H9 (cell line): ENCODE measurements at regions not wholly inside any gene's neighbourhood (a gene's known extent, or its start where the extent isn't known, plus 50 kb on each side); places are given as distances from the start of the nearest gene placed in this dataset.

Source experiments
- DNase-seq: peaks from one replicate; pipeline ENCODE4 v3.0.0-alpha.2; 2017
- H2AFZ ChIP-seq: one replicate; pipeline ENCODE4 v1.6.1; 2013; ENCODE audit warnings: mild to moderate bottlenecking, low read length, control low read depth, moderate library complexity
- H2AK5ac ChIP-seq: 2 replicates; pipeline ENCODE4 v1.6.1; 2013; ENCODE audit warnings: low read length, control low read depth, mixed read lengths; ENCODE audit not compliant: insufficient read length
- H2BK120ac ChIP-seq: one replicate; pipeline ENCODE4 v1.6.1; 2013; ENCODE audit warnings: low read depth, mild to moderate bottlenecking, low read length, control low read depth, inconsistent platforms; ENCODE audit not compliant: poor library complexity, severe bottlenecking
- H2BK12ac ChIP-seq: 2 replicates; pipeline ENCODE4 v1.6.1; 2013; ENCODE audit warnings: low read length, control low read depth, mixed read lengths, low read depth; ENCODE audit not compliant: insufficient read length
- H2BK15ac ChIP-seq: 2 replicates; pipeline ENCODE4 v1.6.1; 2013; ENCODE audit warnings: low read depth, low read length, control low read depth
- H2BK20ac ChIP-seq: one replicate; pipeline ENCODE4 v1.6.1; 2013; ENCODE audit warnings: low read depth, mild to moderate bottlenecking, low read length, control low read depth, inconsistent platforms; ENCODE audit not compliant: poor library complexity, severe bottlenecking
- H2BK5ac ChIP-seq: 2 replicates; pipeline ENCODE4 v1.6.1; 2013; ENCODE audit warnings: low read length, control low read depth, mixed read lengths; ENCODE audit not compliant: insufficient read length
- H3K14ac ChIP-seq: 2 replicates; pipeline ENCODE4 v1.6.1; 2013; ENCODE audit warnings: low read length, control low read depth; ENCODE audit not compliant: insufficient read depth
- H3K18ac ChIP-seq: 2 replicates; pipeline ENCODE4 v1.6.1; 2013; ENCODE audit warnings: low read depth, mild to moderate bottlenecking, mixed read lengths, low read length, control low read depth; ENCODE audit not compliant: insufficient read length
- H3K23ac ChIP-seq: 2 replicates; pipeline ENCODE4 v1.6.1; 2013; ENCODE audit warnings: low read length, control low read depth, mixed read lengths, low read depth; ENCODE audit not compliant: insufficient read length
- H3K23me2 ChIP-seq: 2 replicates; pipeline ENCODE4 v1.6.1; 2013; ENCODE audit warnings: low read depth, mild to moderate bottlenecking, mixed read lengths, low read length, control low read depth; ENCODE audit not compliant: insufficient read length, poor library complexity, severe bottlenecking
- H3K27ac ChIP-seq: 2 replicates; pipeline ENCODE4 v1.5.1; 2013; ENCODE audit warnings: low read length, control low read depth, mixed read lengths, low read depth; ENCODE audit not compliant: insufficient read length
- H3K27me3 ChIP-seq: 2 replicates; pipeline ENCODE4 v1.6.1; 2013; ENCODE audit warnings: low read length, control low read depth, inconsistent platforms; ENCODE audit not compliant: insufficient read depth
- H3K4ac ChIP-seq: 2 replicates; pipeline ENCODE4 v1.6.1; 2013; ENCODE audit warnings: low read depth, mild to moderate bottlenecking, control low read depth, inconsistent platforms, low read length, moderate library complexity
- H3K4me1 ChIP-seq: 2 replicates; pipeline ENCODE4 v1.6.1; 2013; ENCODE audit warnings: low read length, control low read depth, inconsistent platforms; ENCODE audit not compliant: insufficient read depth
- H3K4me2 ChIP-seq: 2 replicates; pipeline ENCODE4 v1.6.1; 2013; ENCODE audit warnings: low read length, control low read depth, mixed read lengths; ENCODE audit not compliant: insufficient read length, insufficient read depth
- H3K56ac ChIP-seq: 2 replicates; pipeline ENCODE4 v1.6.1; 2013; ENCODE audit warnings: low read depth, mild to moderate bottlenecking, mixed read lengths, low read length, control low read depth; ENCODE audit not compliant: insufficient read length
- H3K79me1 ChIP-seq: 2 replicates; pipeline ENCODE4 v1.6.1; 2013; ENCODE audit warnings: low read depth, mild to moderate bottlenecking, moderate library complexity, low read length, control low read depth, inconsistent platforms; ENCODE audit not compliant: insufficient read depth, poor library complexity, severe bottlenecking
- H3K79me2 ChIP-seq: 2 replicates; pipeline ENCODE4 v1.6.1; 2013; ENCODE audit warnings: low read length, control low read depth, inconsistent platforms; ENCODE audit not compliant: insufficient read depth
- H3K9ac ChIP-seq: 2 replicates; pipeline ENCODE4 v1.6.1; 2013; ENCODE audit warnings: low read length, control low read depth, mixed read lengths; ENCODE audit not compliant: insufficient read length; ENCODE audit errors: extremely low read depth
- H3K9me3 ChIP-seq: one replicate; pipeline ENCODE4 v1.6.1; 2013; ENCODE audit warnings: low read depth, low read length, inconsistent platforms; ENCODE audit not compliant: control insufficient read depth
- H3T11ph ChIP-seq: one replicate; pipeline ENCODE4 v1.6.1; 2013; ENCODE audit warnings: mild to moderate bottlenecking, low read length, control low read depth, inconsistent platforms
- H4K20me1 ChIP-seq: one replicate; pipeline ENCODE4 v1.6.1; 2013; ENCODE audit not compliant: control insufficient read depth, insufficient read length, insufficient read depth
- H4K5ac ChIP-seq: 2 replicates; pipeline ENCODE4 v1.6.1; 2013; ENCODE audit warnings: low read depth, mild to moderate bottlenecking, mixed read lengths, low read length, control low read depth; ENCODE audit not compliant: insufficient read length
- H4K8ac ChIP-seq: replicated peaks from 2 replicates; pipeline ENCODE4 v1.6.1; 2013; ENCODE audit warnings: low read length, control low read depth, mixed read lengths, low read depth; ENCODE audit not compliant: insufficient read length
- H4K91ac ChIP-seq: 2 replicates; pipeline ENCODE4 v1.6.1; 2013; ENCODE audit warnings: low read depth, mild to moderate bottlenecking, moderate library complexity, mixed read lengths, low read length, control low read depth; ENCODE audit not compliant: insufficient read length
- H3K27ac Mint-ChIP-seq, 3 experiments: 2 replicates in 2 of 3; 3 replicates in 1 of 3; pipeline ENCODE4 v1.8.0; 2020 to 2021; ENCODE audit warnings: mixed read lengths in 3 of 3, mild to moderate bottlenecking in 1 of 3, moderate library complexity in 1 of 3
- H3K27me3 Mint-ChIP-seq: 2 replicates; pipeline ENCODE4 v1.8.0; 2021; ENCODE audit warnings: low read depth, mild to moderate bottlenecking, moderate library complexity, mixed read lengths
- H3K36me3 Mint-ChIP-seq, 3 experiments: 2 replicates in 2 of 3; 3 replicates in 1 of 3; pipeline ENCODE4 v1.8.0; 2020 to 2021; ENCODE audit warnings: low read depth in 3 of 3, mixed read lengths in 3 of 3; ENCODE audit not compliant: insufficient read depth in 1 of 3
- H3K4me1 Mint-ChIP-seq, 2 experiments: 2 replicates each; pipeline ENCODE4 v1.8.0; 2020; ENCODE audit warnings: mixed read lengths in 2 of 2
- H3K4me3 Mint-ChIP-seq, 2 experiments: 2 replicates in 1 of 2; 3 replicates in 1 of 2; pipeline ENCODE4 v1.8.0; 2020 to 2021; ENCODE audit warnings: mild to moderate bottlenecking in 2 of 2, mixed read lengths in 2 of 2, moderate library complexity in 1 of 2
- H3K9me3 Mint-ChIP-seq, 2 experiments: 2 replicates in 1 of 2; 3 replicates in 1 of 2; pipeline ENCODE4 v1.8.0; 2020; ENCODE audit warnings: mild to moderate bottlenecking in 2 of 2, mixed read lengths in 2 of 2, moderate library complexity in 1 of 2
- CTCF ChIP-seq: fragments of 200-600 bp; sonication (generic); conservative IDR thresholded peaks from 3 replicates; pipeline ENCODE4 v1.8.0; 2021; ENCODE audit warnings: antibody characterized with exemption, mild to moderate bottlenecking
- WGBS: extraction: QIAGEN DNeasy Blood & Tissue Kit; methylation state at CpG from one replicate; pipeline ENCODE4 v1.1.7; 2013; ENCODE audit warnings: missing lambda C conversion rate, low lambda C conversion rate, mixed read lengths; ENCODE audit not compliant: insufficient read length; ENCODE audit errors: extremely low coverage; 5-methylcytosine and 5-hydroxymethylcytosine counted together

GRCh38 chr7:46763344-46763743, 818.6 kb downstream of the TNS3 start:
- TF ChIP-seq CTCF: no peak
- no peak overlapping the region for H3K18ac ChIP-seq
- no peak overlapping the region for H3K4me2 ChIP-seq
- no peak overlapping the region for H3K4ac ChIP-seq
- H3K27me3 ChIP-seq: no peaks in the 10 kb centered on the region
- no peak overlapping the region for H2BK5ac ChIP-seq
- H3K9me3 Mint-ChIP-seq: peaks cover 3 to 4% of the 10 kb centered on the region in 2 experiments; a peak in 3 of 5 replicates
- no peak for DNase-seq
- H2AFZ ChIP-seq: no peak overlapping the region
- no peaks in the 10 kb centered on the region for H3K27me3 Mint-ChIP-seq
- WGBS: no CpG with 5 or more reads among the region's 3 CpGs
- H4K20me1 ChIP-seq: no peaks in the 10 kb centered on the region
- H2BK20ac ChIP-seq: no peak overlapping the region
- H4K91ac ChIP-seq: no peak overlapping the region
- no peaks in the 10 kb centered on the region for H3K23me2 ChIP-seq
- H3K79me1 ChIP-seq: no peaks in the 10 kb centered on the region
- H2BK120ac ChIP-seq: no peak overlapping the region
- no peaks in the 10 kb centered on the region for H3K4me1 Mint-ChIP-seq
- no peak overlapping the region for H2BK12ac ChIP-seq
- H3K27ac Mint-ChIP-seq: no peak overlapping the region
- no peak overlapping the region for H4K8ac ChIP-seq
- no peak overlapping the region for H3T11ph ChIP-seq
- H3K56ac ChIP-seq: no peak overlapping the region
- no peak overlapping the region for H2AK5ac ChIP-seq
- peaks cover 1% of the 10 kb centered on the region for H3K9me3 ChIP-seq
- peaks cover 0 to under 1% (median 0%) of the 10 kb centered on the region in 3 experiments; a peak in 2 of 7 replicates for H3K36me3 Mint-ChIP-seq
- no peak overlapping the region for H3K9ac ChIP-seq
- H3K14ac ChIP-seq: no peak overlapping the region
- H3K4me1 ChIP-seq: no peaks in the 10 kb centered on the region
- H3K23ac ChIP-seq: no peak overlapping the region
- no peak overlapping the region for H3K27ac ChIP-seq
- no peak overlapping the region for H4K5ac ChIP-seq
- H2BK15ac ChIP-seq: no peak overlapping the region
- H3K79me2 ChIP-seq: no peaks in the 10 kb centered on the region
- H3K4me3 Mint-ChIP-seq: no peak overlapping the region
